A172 (cell line): ENCODE measurements at regions not wholly inside any gene's neighbourhood (a gene's known extent, or its start where the extent isn't known, plus 50 kb on each side); places are given as distances from the start of the nearest gene placed in this dataset.
"Not testable (repeated sequence)": the region's sequence is repeated elsewhere in the genome, so short reads cannot be mapped to it uniquely, and the experiment has no call there.

Experiments
- DNase-seq: peaks from one replicate; pipeline ENCODE4 v3.0.0-alpha.2; 2015; ENCODE audit warnings: low spot score

DNA sequence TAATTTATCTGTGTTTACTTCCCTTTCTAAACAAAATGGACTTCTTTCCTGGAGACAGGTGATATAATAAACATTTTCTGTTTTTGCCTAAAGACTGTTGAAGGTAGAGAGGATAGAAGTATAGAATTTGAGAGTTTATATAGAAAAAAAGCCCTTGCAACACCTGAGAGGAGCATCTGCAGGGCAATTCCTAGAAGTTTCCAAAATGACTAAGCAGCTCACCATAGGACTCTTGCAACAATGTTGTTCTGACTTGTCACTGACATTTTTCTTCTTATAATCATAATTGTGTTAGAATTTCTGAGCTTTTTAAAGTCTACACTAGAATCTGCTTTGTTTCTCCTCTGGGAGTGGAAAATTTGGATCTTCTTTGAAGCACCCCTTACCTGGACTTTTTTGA lies 216.8 kb downstream of the TUSC1 start:
- DNase-seq, result no peak

DNA sequence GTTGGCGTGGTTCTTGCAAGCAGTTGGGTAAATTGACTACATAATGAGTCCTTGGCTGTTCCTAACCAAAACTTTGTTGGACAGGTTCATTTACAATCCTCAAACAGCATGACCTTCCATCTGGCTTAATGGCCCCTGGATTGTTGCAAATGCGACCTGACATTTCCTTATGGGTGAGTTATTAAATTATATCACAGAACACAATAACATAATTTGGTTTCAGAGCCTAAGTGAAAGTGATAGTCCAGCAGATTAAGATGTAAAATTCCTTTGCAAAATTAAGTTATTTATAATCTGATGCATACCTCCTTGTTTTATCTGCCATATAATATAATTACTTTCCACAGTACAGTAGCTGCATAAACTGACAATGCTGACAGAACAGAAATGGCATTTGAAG lies 224.4 kb downstream of the TUSC1 start:
- no peak for DNase-seq

DNA sequence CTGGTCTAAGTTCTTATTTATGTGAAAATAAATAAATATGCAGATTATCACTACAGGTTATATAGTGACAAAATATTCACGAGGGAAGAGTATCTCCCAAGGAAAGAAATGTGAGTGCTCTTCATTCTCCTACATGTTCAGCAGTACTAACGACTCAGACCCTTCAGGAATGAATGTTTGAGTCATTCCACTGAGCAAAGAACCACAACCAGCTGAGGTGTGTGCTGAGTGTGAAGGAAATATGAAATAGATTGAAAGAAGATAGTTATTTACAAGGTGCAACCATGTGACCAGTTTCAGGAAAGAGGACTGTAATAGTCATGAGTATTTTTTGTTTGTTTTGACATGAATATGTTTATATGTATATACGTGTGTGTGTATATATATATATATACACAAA lies 228.7 kb downstream of the TUSC1 start:
- DNase-seq, result no peak

DNA sequence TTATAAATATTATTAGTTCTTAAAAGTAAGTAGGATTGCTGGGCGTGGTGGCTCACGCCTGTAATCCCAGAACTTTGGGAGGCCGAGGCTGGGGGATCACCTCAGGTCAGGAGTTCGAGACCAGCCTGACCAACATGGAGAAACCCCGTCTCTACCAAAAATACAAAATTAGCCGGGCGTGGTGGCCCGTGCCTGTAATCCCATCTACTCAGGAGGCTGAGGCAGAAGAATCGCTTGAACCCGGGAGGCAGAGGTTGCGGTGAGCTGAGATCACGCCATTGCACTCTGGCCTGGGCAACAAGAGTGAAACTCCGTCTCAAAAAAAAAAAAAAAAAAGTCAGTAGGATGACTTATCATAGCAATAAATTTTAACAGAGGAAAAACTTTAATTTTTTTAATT lies 232.5 kb downstream of the TUSC1 start:
- not testable (repeated sequence) for DNase-seq

DNA sequence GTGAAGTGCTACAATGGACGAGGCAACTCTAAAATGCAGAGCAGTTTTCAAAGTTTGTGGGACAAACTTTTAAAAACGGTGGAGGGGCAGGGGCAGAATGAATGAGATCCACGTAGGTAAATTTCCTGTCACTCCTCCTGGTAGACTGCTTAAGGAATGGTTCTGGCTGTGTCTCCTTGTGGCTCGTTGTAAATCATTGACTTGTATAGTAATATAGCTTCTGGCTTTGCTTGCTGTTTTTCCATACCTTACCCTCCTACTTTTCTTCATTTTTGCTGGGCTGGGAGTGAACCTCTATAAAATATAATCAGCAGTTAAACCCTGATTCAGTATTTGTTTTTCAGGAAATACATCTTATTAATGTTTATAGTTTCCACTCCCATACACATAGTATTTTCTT lies 235.7 kb downstream of the TUSC1 start:
- no peak for DNase-seq

DNA sequence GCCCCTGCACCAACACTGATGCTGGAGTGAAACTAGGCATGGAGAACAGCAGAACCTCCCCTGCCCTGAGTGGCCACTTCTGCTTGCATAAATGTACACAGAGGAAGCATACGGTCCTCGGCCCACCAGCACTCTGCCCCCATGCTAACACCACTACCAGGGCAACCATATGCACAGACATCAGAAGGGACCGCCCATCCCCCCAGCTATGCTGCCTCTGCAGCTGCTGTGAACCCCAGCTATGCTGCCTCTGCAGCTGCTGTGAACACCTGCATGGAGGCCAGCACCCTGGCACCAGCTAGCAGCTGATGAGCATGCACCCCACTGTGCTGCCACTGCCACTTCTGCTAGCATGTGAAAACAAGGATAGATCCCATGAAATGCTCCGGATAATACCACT lies 250.3 kb downstream of the TUSC1 start:
- no peak for DNase-seq

DNA sequence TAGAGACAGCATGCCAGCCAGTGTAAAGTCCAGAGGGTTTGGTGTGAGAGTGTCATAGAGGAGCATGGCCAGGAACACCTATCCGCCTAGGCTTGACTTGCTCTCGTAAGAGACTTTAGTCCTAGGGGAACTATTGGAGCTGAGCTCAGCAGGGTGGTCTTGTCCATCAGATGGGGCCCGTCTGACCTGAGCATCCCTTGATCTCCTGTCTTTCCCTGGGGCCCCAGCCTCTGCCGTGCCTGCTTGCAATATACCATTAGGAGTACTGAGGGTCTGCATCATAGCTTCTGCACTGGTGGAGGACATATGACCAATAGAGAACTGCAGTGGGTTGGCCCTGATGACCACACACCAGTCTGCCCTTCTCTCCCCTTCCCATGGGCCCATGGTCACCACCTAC lies 251.0 kb downstream of the TUSC1 start:
- no peak for DNase-seq

DNA sequence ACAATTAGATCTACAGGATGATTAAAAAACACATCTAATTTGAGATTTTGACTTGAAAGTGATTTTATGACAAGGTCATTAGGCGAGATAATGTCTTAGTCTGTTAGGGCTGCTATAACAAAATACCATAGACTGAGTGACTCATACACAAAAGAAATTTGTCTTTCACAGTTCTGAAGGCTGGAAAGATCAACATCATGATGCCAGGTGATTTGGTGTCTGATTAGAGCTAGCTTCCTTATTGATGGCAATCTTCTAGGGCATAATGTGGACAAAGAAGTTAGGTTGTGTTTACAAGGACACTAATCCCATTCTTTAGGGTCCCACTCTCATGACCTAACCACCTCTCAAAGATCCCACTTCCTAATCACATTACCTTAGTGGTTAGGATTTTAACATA lies 256.7 kb downstream of the TUSC1 start:
- DNase-seq, result no peak

DNA sequence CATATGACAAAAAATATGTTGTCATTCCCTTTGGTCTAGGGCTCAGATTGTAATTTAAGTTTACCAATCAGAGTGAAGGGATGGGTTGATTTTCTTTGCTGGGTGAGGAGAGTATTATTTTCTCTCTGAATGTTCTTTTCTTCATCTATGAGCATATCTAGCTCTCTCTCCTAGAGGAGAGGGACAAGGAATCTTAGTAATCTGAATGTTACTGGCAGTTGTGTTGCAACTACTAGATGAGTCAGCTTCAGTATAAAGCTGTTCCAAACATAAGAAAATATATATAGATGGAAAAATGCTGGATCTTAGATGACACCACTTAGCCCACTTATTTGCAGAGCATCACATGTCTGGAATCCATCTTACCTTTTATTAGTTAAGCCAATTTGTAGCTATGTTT lies 259.3 kb downstream of the TUSC1 start:
- no peak for DNase-seq

DNA sequence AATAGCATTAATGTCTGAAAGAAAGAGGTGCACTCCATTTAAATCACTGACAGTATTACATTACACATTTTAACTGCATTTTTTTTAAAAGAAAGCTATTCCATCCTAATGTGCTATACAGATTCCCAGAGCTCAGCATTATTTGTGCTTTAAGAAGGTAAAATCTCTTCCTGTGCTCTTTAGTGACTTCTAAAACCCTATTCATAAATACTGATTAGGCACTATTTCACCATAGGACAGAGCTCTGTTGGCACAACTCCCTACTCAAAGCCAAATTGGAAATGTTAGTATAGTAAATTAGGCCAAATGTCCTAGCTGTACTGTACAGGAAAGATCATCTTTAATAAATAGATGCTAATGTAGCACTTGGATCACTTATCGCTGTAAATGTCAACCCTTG lies 262.5 kb downstream of the TUSC1 start:
- DNase-seq, result no peak

DNA sequence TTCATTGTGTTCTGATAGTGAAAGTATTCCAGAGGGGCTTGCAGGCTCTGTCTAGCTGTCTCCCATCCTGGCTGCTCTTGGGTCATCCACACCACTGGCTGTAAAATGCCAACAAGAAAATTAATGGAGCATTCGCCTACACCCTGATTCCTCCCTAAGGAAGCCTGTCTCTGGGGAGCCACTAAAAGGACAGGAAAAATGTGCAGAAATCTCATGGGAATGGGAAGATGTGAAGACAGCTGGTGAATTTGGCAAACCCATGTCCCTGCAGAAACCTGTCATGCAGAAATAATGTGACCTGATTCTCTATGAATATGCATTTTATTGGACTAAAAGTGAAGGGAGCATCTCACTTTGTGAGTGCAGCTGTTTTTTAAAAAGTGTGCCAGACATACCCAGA lies 265.6 kb downstream of the TUSC1 start:
- DNase-seq, result no peak

DNA sequence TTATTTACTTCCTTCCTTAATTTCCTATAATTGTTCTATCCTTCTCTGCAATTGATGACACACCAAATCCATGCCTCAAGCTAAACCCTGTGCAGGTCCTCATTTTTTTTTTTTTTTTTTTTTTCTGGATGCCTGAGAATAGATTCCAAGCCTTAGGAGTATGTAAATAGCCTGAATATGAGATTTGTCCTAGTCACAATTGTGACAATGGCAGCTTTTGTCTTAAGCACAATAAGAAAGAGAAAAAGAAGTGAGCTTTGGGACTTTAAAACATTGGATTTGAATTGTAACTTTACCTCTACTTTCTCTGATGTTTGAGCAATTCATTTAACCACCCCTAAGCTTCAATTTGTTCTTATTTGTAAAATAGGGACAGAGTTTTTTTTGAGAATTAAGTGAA lies 280.5 kb downstream of the TUSC1 start:
- no peak for DNase-seq

DNA sequence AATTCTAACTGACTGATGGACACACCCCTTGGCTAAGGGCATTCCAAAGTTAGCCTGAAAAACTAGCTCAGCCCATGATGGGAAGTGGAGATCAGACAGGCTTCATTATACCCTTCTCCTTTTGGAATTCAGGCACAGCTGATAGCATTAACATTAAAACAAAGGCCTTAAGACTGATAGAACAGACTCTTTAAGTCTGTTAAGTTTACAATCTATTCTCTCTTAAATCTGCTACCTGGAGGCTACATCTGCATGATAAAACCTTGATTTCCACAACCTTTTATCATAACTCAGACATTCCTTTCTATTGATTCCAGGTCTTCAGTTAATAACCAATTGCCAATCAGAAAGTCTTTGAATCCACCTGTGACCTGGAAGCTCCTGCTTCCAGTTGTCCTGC lies 281.4 kb downstream of the TUSC1 start:
- DNase-seq, result no peak

DNA sequence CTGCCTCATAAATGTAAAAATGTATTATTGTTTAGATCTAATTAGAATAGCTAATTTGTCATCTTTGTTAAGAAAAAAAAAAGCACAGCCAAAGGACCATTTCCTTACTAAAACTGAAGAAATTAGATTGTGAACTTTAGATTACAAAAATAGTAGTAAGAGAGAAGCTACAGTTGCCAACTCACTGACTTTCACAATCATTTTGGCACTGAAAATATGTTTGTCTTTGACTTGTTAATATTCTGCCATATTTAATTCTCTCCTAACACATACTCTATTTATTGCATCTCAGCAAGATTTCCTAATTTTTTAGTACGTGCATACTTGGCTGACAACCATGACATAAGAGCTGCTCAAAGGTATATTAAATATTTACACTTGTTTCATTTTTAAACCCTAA lies 297.1 kb downstream of the TUSC1 start:
- DNase-seq, result no peak

DNA sequence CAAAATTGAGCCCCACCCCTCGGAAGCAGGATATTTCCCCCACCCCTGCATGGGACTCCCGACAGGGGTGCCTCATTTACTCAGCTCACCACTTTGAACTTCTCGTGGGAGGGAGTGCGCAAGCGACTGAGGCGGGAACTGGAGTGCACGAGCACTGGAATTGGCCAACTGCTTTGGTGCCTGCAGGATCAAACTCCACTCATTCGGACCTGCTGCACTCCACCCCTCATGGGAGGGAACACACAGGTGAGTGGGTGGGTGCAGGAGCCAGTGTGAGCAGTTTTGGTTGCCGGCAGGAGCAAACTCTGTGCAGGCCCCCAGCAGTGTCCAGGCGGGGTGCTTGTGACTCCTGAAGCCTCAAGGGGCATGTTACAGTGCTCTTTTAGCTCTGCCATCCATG lies 301.2 kb downstream of the TUSC1 start:
- no peak for DNase-seq

DNA sequence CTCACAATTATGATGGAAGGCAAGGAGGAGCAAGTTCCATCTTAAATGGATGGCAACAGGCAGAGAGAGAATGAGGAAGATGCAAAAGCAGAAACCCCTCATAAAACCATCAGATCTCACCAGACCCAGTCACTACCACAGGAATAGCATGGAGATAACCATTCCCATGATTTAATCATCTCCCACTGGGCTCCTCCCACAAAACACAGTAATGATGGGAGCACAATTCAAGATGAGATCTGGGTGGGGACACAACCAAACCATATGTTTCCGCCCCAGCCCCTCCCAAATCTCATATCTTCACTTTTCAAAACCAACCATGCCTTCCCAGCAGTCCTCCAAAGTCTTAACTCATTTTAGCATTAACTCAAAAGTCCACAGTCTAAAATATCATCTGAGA lies 304.0 kb downstream of the TUSC1 start:
- no peak for DNase-seq

DNA sequence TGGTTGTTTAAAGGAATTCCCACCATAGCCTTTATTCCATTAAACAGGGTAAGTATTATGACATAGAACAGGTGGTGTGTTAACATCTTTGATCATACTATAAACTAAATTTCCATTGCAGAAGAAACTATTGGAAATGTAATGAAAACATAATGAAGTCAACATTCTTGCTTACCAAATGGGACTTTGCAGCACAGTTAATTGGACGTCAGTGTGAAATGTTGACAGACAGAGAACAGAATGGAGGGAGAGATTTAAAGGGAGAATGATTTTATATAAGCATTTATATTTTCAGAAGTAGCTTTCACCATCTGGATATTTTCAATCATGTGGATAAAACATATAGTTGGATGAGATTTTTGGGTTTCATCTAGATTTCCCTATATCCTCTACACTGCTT lies 311.3 kb downstream of the TUSC1 start:
- no peak for DNase-seq

DNA sequence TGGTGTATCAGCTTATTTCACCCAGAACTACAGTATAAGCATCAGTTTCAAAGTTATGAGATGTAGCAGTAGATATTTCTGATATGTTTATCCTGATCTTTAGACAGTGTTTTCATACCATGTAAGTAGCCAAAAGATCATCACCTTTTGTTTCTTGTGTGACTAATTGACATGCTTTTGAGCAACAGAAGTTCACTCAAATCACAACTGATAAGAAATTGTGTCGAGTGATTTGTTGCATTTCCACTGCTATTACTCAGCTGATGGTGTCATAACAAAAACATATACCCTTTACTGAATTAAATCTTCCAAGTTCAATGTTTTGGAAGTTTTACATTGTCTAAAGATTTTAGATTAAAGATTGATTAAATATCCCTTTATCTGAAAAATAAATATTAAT lies 324.5 kb downstream of the TUSC1 start:
- DNase-seq, result peak; percentile 0

DNA sequence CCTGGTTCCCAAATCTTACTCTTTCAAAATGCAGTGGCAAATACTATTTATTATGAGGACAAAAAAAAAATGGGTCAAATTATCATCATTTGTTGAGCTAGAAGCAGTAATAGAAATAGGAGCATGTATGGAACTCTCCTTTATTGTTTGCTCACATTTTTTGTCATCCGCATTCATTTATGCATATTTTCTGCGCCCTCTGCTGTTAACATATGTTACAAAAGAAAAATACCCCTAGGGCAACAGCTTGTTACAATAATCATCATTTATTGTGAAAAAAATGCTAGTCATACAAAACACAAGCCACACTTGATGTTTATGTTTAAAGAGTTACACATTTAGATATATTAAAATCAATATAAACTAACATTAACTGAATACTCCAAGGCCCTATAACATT lies 328.2 kb downstream of the TUSC1 start:
- no peak for DNase-seq

DNA sequence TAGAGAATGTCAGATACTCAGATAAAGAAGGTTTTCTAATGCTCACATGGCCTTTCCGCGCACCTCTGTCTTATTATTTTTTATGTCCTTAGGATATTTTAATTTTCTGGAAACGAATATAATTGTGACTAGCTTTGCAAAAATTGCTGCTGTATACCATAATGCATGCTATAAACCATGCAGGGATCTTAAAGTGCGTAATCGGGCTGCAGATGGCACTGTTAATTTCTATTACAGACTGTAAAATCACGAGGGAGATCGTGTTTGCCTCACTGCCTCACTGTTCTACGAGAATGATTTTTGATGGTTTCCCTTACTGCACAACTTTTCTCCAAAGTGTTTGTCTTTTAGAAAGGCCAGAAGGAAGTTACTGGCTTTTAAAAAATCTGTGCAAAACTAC lies 356.1 kb downstream of the TUSC1 start:
- no peak for DNase-seq

DNA sequence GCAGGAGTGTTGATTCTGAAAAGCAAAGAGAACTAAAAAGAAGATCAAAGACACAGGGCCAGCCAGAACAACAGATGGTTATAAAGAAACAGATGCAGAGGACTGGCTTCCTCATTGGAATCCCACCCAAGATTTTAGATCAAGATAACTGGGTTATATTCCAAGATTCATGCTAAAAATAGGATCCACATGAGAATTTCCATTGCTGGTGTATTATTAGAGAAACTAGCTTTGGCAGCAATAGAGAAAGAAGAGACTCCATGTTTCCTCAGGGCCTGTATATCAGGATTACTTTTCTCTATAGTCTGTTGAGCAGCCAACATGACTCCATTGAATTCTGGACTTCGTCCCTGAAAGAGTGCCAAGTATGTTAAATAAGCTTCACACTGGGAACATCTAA lies 367.3 kb downstream of the TUSC1 start:
- no peak for DNase-seq

DNA sequence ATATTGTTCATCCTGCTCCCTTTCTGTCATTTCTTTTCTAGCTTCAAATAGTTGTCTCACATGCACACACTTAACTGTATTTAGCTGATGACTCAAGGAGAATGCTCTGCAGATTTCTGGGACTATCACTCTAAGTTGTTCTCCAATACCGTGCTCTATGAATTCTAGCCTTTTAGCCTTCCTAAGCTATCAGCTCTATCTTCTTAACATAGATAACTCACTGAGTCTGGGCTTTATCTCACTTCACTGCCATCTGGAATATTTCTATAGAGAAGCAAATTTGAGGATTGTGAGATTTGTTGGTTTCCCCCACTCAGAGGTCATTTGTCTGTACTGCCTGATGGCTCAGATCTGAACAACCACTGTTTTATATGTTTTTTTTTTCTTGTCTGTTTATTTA lies 369.7 kb downstream of the TUSC1 start:
- DNase-seq, result no peak

DNA sequence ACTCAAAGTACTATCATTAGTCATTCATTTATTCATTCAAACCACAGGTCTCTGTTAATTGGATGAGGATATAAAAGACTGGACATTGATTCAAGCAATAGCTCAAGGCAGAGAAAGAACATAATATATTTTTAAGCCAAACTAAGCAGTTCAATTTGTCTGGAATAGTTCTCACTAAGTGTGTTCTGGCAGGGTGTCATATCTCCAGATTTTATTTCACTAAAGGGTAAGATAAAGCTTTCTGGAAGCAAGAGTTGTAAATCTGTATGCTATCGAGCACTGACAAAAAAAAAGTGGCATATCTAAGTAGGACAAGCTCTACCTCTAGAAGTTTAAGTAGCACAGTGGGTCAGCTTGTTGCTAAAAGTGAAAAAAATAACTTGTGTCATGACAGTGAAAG lies 375.6 kb downstream of the TUSC1 start:
- no peak for DNase-seq

DNA sequence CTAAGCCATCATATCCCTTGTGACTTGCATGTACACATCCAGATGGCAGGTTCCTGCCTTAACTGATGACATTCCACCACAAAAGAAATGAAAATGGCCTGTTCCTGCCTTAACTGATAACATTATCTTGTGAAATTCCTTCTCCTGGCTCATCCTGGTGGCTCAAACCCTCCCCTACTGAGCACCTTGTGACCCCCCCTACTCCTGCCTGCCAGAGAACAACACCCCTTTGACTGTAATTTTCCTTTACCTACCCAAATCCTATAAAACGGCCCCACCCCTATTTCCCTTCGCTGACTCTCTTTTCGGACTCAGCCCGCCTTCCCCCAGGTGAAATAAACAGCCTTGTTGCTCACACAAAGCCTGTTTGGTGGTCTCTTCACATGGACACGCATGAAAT lies 390.0 kb downstream of the TUSC1 start:
- not testable (repeated sequence) for DNase-seq

DNA sequence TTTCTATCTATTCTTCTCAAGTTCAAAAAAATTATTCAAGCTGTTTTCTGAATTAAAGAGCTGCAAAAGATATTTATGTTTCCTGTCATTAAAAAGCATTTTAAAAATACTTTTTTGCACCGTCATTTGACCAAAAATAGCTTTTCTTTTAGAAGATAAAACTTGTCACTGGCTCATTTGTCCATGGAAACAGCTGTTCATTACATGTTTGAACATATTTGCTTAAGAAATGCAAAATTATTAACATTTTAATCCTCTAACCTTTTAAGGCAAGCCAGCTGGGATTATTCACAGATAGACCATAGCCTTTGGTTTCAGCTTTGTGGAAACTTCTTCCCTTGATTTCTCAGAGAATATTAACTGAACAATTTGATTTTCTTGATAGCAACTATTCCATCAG lies 393.9 kb downstream of the TUSC1 start:
- no peak for DNase-seq
